HUDEP-2 (cell line): ENCODE measurements at regions not wholly inside any gene's neighbourhood (a gene's known extent, or its start where the extent isn't known, plus 50 kb on each side); places are given as distances from the start of the nearest gene placed in this dataset.
"Not testable (repeated sequence)": the region's sequence is repeated elsewhere in the genome, so short reads cannot be mapped to it uniquely, and the experiment has no call there.

Experiments used
- DNase-seq, 76 experiments: peaks; one replicate each; lab custom pipeline; 2025; ENCODE audit not compliant: unreplicated experiment in 76 of 76; lab: John Stamatoyannopoulos, UW

DNA sequence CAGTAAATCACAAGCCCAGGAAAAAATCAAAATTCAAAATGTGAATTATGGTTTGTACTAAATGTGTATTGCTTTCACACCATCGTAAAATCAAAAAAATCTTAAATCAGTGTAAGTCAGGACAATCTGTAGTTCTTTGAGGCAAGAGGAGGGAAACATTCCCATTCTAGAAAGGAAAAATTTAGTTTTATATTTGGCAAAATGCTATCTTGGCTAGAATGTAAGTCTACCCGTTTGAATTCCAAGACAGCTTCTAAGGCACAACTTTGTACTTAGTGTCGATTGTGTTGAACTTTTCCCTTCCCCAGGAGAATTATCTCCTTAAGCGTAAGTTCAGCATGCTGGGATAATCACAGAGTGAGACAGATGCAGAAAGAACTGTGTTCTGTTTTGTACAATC, 638.2 kb upstream of the LRRTM1 start:
- no peak for DNase-seq

DNA sequence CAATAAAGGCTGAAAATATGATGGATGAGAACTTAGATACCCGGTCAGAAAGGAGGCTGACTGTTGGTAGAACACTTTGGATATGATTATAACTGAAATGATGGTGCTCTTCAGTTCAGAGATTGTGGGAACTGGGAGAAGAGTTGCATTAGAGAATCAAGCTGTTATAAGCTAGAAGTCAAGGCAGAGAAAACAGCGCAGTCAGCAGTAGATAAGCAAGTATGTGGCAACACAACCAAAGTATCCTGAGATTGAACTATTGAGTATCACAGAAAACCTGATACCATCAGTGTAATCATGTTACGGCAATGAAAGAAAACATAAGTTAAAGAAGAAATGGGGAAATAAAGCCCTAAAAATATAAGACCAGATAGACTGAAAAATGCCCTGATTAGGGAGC, 633.9 kb upstream of the LRRTM1 start:
- no peak for DNase-seq

DNA sequence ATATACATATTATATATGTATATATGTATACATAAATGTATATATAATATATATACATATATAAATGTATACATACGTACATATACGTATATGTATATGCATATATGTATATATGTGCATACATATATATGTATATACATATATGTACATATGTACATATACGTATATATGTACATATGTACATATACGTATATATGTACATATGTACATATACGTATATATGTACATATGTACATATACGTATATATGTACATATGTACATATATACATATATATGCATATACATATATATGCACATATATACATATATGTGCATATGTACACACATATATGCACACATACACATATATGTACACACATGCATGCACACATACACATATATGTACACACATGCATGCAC, 627.3 kb upstream of the LRRTM1 start:
- DNase-seq = not testable (repeated sequence)

DNA sequence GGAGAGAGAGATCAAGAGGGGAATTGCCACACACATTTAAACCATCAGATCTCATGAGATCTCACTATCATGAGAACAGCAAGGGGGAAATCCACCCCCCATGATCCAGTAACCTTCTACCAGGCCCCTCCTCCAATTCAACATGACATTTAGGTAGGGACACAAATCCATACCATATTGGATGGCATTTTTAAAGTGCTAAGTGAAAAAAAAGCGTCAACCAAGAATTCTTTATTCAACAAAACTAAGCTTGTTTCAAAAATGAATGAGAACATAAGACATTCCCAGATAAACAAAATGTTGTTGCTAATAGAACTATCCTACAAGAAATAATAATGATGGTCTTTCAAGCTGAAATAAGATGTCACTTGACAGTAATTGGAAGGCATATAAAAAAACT, 626.2 kb upstream of the LRRTM1 start:
- no peak for DNase-seq

DNA sequence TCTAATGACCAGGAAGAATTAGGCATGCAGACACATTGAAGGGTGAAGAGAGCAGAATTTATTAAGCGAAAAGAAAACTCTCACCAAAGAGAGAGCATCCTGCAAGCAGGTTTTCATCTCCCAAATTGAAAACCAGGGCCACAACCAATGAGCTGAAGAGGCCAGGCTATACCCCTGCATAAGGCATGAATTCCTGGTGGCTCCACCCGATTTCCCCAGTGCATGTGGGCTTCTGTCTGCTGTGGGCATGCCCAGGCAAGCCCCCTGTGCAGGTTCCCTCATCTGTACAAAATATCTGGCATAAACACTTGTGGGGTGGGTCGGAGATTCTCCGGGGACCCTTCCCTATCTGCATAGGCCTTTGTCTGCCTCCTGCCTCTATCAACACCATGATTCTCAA, 621.6 kb upstream of the LRRTM1 start:
- no peak for DNase-seq

DNA sequence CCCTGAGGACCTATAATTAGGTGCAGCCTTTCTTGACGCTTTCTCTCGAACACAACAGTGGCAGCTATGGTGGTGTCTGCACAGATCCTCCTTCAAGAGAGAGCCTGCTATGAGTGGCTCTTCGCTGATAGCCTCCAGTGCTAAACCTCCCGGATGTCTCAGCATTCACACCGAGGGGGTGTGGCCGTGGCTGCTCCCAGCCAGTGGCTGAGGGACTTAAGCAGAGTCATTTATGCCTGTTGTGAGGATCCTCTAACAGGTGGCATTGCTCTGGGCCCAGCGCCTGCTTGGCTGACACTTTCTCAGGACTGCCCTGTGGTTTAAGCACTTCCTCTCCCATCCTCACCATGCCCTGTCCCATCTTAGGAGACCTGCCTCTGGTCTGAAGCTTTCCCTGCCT, 592.0 kb upstream of the LRRTM1 start:
- DNase-seq = no peak

DNA sequence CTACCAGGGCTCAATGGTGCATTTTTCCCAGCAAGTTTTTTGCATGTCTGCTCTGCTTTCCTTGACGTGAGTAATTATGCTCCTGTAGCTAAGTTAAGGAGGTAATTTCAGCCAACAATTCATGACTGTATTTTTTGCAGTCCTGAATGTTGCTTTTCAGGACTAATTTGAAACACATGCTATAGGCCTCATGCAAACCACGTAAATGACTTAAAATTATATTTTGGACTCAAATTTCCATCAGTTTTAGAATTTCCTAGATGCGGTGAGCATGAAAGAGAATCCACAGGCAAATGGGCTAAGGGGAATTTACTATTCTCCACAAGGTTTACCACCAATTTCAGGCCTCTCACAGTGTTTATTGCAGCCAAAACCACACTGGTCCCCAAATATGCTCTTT, 589.9 kb upstream of the LRRTM1 start:
- DNase-seq = no peak

DNA sequence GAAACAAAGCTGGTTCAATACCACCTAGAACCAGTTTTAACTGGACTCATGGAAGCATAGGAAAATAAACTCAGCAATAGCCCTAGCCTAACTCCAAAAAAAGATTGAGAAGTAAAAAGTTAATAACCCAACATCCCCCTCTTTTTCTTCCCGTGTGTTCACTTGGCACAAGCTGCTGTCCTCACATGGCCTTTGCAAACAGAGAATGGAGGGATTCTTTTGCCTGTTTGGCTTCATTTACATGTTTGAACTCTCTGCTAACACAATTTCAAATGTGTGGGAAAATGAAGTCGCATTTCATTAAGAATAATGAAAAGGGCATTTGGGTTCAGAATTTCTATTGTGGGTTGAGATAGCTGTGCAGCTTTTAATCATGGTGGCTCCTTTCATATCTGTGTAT, 589.2 kb upstream of the LRRTM1 start:
- DNase-seq = no peak

DNA sequence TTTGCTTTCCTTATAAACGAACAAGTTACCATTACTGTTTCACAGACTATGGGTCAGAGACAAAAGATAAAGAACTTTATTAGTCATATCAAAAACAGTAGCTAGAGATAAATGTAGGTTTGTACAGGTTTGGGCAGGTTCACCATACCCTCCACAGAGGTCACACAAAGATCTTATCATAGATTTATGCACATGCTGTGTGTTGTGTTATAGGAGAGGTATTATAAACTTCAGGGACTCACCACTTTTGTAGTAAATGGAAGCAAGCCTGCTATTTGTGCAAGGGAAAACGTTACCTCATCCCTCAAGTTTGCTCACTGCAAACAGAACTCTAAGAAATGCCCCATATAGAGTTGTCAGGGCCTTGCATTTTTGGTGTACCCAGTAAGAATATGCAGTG, 584.5 kb upstream of the LRRTM1 start:
- DNase-seq = no peak

DNA sequence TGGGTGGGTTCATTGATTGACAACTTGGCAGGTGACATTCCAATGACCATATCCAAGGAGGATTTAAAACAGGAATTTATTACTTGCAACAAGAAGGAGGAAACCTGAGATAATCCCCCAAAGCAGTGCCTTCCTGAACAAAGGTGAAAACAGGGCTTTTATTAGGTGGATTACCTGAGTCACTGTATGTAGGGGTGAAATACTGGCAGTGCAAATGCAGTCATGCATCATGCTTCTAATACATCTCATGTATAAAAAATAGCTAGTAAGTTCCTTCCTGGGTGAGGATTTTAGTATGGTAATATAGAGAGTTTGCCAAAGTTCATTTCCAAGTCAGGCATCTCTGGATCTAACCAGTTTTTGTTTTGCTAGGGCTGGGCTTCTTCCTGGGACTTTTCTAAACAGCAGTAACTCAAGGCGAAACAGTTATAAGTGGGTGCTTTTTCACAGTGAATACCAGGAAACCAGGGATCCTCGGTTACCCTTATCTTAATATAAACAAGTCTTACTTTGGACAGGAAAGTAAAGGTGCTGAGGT, 583.4 kb upstream of the LRRTM1 start:
- no peak for DNase-seq

DNA sequence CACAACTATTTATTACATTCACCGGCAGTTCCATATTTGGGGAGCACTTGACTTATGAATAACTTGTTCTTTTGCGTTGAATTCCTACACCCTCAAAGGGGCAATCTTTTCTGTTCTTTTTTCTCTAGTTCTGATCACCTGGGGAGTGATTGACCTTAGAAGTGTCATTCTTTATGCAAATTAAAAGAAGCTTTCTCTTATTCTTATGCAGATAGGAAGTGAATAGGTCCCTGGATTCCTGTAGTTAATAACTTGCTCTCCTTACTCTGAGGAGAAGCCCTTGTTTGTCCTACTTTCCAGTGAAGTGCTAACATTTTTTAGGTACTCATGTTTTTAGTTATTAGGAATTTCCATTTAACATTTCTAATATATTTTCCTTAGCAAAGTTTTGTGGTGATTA, 569.8 kb upstream of the LRRTM1 start:
- DNase-seq = no peak

DNA sequence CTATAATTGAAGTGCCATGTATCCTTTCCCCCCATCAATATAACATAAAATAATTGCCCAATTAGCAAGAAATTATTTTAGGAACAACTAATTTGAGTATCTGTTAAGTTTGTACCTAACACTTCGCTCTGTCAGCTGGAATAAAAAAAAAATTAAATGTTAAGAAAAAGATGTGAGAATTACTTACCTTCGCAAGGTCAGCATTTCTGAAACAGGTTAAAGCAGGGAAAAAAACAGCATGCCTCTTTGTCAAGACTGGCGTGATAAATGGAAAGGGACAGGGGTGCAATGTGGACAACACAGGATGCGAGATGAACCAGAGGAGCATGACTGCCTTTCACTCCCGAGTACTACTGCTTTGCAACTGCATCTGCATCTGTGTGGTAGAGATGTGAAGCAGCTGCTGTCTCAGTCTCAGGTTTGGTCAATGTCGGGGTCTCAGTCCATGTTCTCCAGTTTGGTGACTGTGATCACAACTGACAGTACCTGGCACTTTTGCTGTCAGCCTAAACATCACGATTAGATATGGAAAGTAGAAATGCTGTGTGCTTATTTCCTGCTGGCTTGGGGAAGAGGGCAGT, 565.4 kb upstream of the LRRTM1 start:
- no peak for DNase-seq

DNA sequence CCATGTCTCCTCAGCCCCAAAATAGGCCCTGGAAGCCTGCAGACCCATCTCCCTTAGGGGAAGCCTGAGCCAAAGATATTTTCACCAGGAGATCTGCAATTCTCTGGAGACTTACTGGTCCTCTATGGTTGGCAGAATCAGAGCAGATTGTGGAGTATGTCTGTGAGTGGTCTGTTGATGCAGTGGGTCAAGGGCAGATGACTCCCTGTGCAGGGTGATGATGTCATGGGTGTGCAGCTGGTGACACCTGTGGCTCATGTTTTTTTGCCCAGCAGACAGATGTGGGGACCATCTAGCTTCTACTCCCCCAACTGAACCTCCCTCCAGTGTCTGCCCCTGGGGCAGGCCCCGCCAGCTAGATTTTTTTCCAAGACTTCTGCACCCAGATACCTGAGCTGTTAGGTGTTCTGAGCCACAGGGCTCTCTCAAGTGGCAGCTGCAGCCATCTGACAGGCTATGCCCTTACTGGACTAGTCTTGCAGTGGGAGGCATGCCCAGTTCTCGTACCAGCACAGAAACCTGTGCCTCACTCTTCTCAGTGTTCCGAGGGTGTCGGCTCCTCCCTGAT, 558.7 kb upstream of the LRRTM1 start:
- no peak for DNase-seq

DNA sequence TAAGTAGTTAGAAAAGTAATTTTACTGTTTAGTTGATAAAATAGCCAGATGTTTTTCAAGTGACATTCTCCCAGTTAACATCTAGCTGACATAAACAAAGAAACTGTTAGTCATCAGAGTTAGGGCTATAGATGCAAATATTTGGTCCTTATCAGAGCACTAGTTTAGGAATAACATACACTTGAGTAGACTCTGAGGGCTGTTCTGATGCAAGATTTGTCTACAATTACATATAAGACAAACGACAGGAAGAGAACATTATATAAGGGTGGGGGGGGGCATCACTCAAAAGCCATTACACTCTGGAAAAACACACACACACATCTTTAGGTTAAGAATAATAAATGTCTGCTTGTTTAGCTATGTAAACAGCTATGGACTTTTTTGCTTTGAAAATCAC, 554.4 kb upstream of the LRRTM1 start:
- no peak for DNase-seq

DNA sequence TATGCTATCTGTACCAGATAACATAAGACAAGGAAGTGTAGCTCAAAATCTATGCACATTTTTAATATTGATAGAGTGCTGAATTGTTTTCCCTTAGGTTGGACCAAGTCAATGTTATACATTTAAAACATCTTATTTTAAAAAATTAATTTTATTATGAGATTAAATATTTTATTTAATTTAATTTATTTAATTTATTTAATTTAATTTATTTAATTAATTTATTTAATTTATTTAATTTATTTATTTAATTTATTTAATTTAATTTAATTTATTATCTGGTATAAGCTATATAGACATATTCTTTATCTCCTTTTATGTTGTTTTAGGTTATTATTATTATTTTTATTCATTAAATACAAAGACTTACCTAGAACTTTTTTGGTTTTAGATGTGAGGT, 551.7 kb upstream of the LRRTM1 start:
- DNase-seq = no peak

DNA sequence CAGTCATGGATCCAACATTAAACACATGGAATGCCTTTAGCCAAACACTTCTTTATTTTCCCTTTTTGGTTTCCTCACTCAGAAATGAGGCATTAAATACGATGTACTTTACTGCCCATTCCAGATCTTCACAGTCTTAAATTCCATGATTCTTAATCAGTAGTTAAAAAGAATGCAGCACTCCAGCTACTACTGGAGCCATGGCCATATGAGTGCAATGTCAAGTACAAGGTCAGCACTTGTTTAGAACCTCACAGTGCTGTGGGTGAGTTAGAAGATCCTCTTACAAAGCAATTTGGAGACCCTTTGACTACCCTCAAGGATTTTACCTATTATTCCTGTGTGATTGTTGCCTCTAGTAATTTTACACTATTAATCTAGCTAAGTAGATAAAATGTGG, 550.3 kb upstream of the LRRTM1 start:
- no peak for DNase-seq

DNA sequence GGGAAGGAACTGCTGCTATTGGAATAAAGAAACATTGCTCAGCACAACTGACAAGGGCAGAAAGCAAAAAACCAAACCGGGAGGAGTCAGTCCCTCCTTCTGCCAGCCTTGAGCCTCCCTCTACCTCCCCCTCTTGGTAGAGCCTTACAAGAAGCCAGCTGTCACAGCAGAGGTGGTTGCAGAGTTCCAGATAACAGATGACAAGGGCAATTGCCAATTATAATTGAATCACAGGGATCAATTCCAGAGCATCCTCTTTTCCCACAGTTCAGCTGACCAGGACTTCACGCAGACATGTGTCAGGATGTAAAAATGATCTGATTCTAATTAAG, 548.2 kb upstream of the LRRTM1 start:
- no peak for DNase-seq

DNA sequence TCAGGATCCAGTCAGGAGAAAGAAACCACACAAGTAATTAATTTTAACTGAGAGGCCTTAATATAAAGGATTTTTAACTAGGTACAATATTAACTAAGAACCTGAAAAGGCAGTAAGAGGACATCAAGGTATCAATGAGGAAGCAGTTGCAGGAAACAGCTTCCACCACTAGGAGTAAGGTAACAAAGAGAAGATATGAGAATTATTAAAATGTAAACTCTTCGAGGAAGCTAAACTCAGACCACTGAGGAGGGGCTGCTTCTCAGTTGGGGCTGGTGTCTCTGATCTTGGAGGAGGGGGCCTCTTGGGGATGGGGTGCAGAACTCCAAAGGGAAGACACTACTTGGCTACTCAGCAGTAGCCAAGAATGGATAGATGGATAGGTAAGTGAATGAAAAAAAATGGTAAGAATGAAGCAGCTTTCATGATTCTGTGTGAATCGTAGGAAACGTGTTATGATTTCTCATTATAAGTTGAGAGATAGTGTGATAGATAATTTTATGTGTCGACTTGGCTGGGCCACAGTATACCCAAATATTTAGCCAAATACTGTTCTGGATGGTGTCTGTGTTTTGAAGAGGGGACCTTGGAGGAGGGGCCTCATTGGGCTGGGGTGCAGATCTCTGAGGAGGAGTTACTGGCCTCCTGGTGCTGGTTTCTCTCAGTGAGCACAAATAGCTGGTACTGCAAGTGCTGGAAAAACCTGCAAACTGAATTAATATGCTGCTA, 547.7 kb upstream of the LRRTM1 start:
- no peak for DNase-seq

DNA sequence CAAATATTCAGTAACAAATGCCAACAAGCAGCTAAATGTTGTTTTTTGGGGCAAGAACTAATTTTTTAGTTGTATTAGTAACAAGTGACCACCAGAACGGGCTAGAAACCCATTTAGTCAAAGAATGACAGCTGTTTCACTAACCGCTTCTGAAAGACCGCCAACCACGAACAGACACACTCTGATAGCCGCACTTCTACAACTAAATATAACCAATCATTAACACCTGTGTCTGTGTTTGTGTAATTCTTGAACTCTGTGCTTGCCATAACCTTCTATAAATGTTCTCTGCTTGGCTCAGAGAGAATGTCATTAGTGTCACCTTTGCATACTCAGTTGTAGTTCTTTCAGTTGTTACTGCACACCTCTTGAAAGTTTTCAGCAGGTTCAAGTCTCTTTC, 526.3 kb upstream of the LRRTM1 start:
- no peak for DNase-seq

DNA sequence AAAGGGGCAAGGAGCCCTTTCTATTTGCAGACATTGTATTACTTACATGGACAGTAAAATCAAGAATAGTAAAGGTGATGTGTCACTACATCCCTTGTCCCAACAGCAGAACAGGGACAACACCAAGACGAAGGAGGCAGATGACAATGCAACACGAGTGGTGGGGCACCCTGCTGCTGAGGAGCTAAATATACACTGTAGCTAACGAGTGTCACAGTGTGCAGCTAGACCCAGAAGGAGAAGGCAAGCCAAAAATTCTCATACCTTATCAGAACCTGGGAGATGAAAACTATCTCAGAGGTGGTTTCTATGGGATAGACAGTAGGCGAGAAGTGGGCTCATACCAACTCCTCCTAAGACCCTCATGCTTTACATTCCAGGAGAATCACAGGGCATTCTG, 518.4 kb upstream of the LRRTM1 start:
- no peak for DNase-seq

DNA sequence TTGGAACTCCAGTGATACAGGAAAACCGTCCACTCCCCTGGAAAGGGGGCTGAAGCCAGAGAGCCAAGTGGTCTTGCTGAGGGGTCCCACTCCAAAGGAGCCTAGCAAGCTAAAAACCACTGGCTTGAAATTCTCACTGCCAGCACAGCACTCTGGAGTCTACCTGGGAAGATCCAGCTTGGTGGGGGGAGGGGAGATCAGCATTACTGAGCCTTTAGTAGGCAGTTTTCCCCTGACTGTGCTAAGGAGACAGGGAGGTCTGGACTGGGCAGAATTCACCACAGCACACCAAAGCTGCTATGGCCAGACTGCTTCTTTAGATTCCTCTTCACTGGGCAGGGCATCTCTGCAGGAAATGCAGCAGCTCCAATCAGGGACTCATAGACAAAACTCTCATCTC, 510.7 kb upstream of the LRRTM1 start:
- DNase-seq = no peak

DNA sequence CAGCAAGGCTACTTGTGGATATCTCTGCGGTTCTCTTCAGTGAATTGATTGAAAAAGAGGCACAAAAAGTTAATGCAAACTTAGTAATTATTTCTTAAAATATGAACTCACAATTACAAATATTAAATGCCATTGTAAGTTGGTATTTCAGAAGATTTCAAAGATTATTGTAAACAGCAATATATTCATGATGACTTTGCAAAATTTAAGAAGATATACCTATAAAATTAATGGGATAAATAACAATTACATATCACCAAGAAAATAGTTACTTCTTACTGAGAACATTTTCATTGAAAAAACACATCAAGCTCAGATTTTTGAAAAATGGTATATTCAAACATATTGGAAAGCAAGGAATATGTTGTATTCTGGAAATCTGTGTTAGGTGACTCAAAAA, 482.0 kb upstream of the LRRTM1 start:
- no peak for DNase-seq
